ENCODE measurements at regions not wholly inside any gene's neighbourhood (a gene's known extent, or its start where the extent isn't known, plus 50 kb on each side); places are given as distances from the start of the nearest gene placed in this dataset.

DNA sequence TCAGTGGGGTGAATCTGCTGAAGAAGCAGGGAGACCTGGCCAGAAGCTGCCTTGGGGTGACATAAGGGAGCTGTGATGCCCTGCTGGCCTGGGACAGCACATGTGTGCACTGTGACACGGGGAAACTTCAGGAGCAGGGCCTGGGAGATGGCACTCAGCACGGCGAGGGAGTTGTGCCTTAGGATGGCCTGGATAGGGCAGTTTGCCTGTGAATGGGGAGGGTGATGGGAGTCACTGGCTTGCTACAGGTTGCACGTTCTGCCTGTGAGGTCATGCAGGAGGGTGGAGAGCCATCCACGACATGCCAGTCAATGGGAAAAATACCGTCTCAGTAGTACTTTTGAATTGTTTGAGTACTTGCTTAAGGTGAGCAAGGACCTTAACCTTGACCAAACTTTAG lies 76.8 kb upstream of the UBE3A start:
- H3F3A ChIP-seq (ENCODE audit: low read length, unreplicated experiment): no peaks in the 10 kb centered on the region
- intact Hi-C loops (cut with micrococcal nuclease): no loop called here
- POLR2A ChIA-PET (ENCODE audit: unreplicated experiment): no interaction called here
- H3K79me2 ChIP-seq (ENCODE audit: low read length): no peaks in the 10 kb centered on the region
- no peak overlapping the region for H2AFZ ChIP-seq (ENCODE audit: low read length)
- peaks cover 11% of the 10 kb centered on the region; the same call in 1 of the 2 replicates for H3K27me3 ChIP-seq (ENCODE audit: low read length)
- H4K20me1 ChIP-seq (ENCODE audit: low read length): no peaks in the 10 kb centered on the region
- H3K4me2 ChIP-seq (ENCODE audit: low read length): no peak overlapping the region
- no peak for TF ChIP-seq EZH2 (IDR thresholded peaks at IDR 0.05; ENCODE audit: low read length, unreplicated experiment)
- no TSS peak for BruUV-seq (replicated peaks)
- DNase-seq: no peak
- no peaks in the 10 kb centered on the region for H3K9me2 ChIP-seq (replicated peaks; ENCODE audit: low read length)
- H3K36me3 ChIP-seq (ENCODE audit: low read depth, low read length): no peaks in the 10 kb centered on the region
- H3K4me1 ChIP-seq (ENCODE audit: insufficient read depth, low read length): no peaks in the 10 kb centered on the region
- no peak overlapping the region for H3K27ac ChIP-seq (ENCODE audit: low read length)
- CTCF ChIA-PET: no interaction called here
- no peaks in the 10 kb centered on the region for H3K9me3 ChIP-seq (ENCODE audit: low read length)
- no peak for ATAC-seq
- H3K9ac ChIP-seq (ENCODE audit: low read length): no peak overlapping the region
- H3K4me3 ChIP-seq (ENCODE audit: low read length): no peak overlapping the region

DNA sequence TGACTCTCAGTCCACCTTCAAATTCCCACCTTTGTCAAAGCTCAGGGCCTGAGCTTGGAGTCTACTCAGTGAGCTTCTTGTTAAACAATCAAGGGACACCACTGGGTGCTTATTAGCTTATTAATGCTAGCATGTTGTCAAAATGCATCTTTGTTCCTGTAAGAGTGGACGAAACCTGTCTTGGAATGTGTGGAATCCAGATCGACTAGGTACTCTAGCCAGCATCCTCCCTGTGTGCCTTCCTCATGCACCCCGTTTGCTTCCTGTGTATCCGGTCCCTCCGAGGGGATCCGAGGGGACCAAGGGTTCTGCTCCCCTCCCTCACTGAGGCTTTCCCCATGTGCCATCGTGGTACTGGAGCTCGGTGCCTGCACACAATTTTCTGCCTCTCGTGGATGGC lies 75.7 kb upstream of the UBE3A start:
- CTCF ChIA-PET: no interaction called here

DNA sequence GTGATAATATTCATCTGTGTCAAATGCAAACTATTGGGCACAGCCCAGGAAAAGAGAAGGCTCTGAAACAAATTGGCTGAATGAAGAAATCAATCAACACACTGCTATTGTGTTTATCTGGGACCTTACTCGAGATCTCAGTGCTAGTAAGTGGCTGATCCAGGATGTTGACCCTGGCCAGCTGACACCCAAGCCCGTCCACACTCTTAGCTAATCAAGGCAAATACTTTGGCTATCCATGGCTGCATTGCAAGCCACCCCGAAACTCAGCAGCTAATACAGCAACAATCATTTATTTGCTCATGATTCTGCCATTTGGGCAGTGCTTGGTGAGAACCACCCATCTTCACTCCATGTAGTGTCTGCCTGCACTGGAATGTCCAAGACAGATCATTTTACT lies 74.1 kb upstream of the UBE3A start:
- Histone ChIP-seq H3K4me1 (ENCODE audit: insufficient read depth, low read length) (no peaks in the 10 kb centered on the region), H2AFZ (ENCODE audit: low read length) (no peak overlapping the region), H3K27me3 (ENCODE audit: low read length) (peaks cover 5% of the 10 kb centered on the region; the same call in 1 of the 2 replicates), H3K36me3 (ENCODE audit: low read depth, low read length) (no peaks in the 10 kb centered on the region), H3K9me3 (ENCODE audit: low read length) (no peaks in the 10 kb centered on the region), H3K4me3 (ENCODE audit: low read length) (no peak overlapping the region), H3K27ac (ENCODE audit: low read length) (no peak overlapping the region), H3K79me2 (ENCODE audit: low read length) (no peaks in the 10 kb centered on the region), H3K9me2 (replicated peaks; ENCODE audit: low read length) (no peaks in the 10 kb centered on the region), H3K9ac (ENCODE audit: low read length) (no peak overlapping the region), H3K4me2 (ENCODE audit: low read length) (no peak overlapping the region), H3F3A (ENCODE audit: low read length, unreplicated experiment) (no peaks in the 10 kb centered on the region), H4K20me1 (ENCODE audit: low read length) (no peaks in the 10 kb centered on the region)
- DNase-seq: no peak
- intact Hi-C loops (cut with micrococcal nuclease): no loop called here
- CTCF ChIA-PET: no interaction called here
- POLR2A ChIA-PET (ENCODE audit: unreplicated experiment): no interaction called here
- TF ChIP-seq EZH2 (IDR thresholded peaks at IDR 0.05; ENCODE audit: low read length, unreplicated experiment): no peak
- TF ChIP-seq, protein P1, sequence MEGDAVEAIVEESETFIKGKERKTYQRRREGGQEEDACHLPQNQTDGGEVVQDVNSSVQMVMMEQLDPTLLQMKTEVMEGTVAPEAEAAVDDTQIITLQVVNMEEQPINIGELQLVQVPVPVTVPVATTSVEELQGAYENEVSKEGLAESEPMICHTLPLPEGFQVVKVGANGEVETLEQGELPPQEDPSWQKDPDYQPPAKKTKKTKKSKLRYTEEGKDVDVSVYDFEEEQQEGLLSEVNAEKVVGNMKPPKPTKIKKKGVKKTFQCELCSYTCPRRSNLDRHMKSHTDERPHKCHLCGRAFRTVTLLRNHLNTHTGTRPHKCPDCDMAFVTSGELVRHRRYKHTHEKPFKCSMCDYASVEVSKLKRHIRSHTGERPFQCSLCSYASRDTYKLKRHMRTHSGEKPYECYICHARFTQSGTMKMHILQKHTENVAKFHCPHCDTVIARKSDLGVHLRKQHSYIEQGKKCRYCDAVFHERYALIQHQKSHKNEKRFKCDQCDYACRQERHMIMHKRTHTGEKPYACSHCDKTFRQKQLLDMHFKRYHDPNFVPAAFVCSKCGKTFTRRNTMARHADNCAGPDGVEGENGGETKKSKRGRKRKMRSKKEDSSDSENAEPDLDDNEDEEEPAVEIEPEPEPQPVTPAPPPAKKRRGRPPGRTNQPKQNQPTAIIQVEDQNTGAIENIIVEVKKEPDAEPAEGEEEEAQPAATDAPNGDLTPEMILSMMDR (conservative IDR thresholded peaks at IDR 0.05; ENCODE audit: low read depth, low read length): no peak
- no peak for TF ChIP-seq EZH2phosphoT487 (IDR thresholded peaks at IDR 0.05; ENCODE audit: borderline replicate concordance, low read length)
- no TSS peak for BruUV-seq (replicated peaks)
- ATAC-seq: no peak

More for the DNA sequence above, 75.7 kb upstream of the UBE3A start:
- Histone ChIP-seq H3K4me2 (ENCODE audit: low read length) (no peak overlapping the region), H3K9me2 (replicated peaks; ENCODE audit: low read length) (no peaks in the 10 kb centered on the region), H3K9me3 (ENCODE audit: low read length) (no peaks in the 10 kb centered on the region), H3F3A (ENCODE audit: low read length, unreplicated experiment) (no peaks in the 10 kb centered on the region), H3K27me3 (ENCODE audit: low read length) (peaks cover 5% of the 10 kb centered on the region; the same call in 1 of the 2 replicates), H3K79me2 (ENCODE audit: low read length) (no peaks in the 10 kb centered on the region), H3K4me3 (ENCODE audit: low read length) (no peak overlapping the region), H4K20me1 (ENCODE audit: low read length) (no peaks in the 10 kb centered on the region), H3K9ac (ENCODE audit: low read length) (no peak overlapping the region), H3K27ac (ENCODE audit: low read length) (no peak overlapping the region), H3K4me1 (ENCODE audit: insufficient read depth, low read length) (no peaks in the 10 kb centered on the region), H2AFZ (ENCODE audit: low read length) (no peak overlapping the region), H3K36me3 (ENCODE audit: low read depth, low read length) (no peaks in the 10 kb centered on the region)
- DNase-seq (no peak), ATAC-seq (no peak)
- BruUV-seq (replicated peaks): no TSS peak
- TF ChIP-seq EZH2 (IDR thresholded peaks at IDR 0.05; ENCODE audit: low read length, unreplicated experiment): no peak
- TF ChIP-seq, protein P1 (conservative IDR thresholded peaks at IDR 0.05; ENCODE audit: low read depth, low read length): no peak
- intact Hi-C loops (cut with micrococcal nuclease): no loop called here
- POLR2A ChIA-PET (ENCODE audit: unreplicated experiment): no interaction called here

All from PC-3 (cell line).